ENCODE measurements at regions not wholly inside any gene's neighbourhood (a gene's known extent, or its start where the extent isn't known, plus 50 kb on each side); places are given as distances from the start of the nearest gene placed in this dataset.

GRCh38 chr4:22596409-22596808 lies 80.5 kb upstream of the ADGRA3 start:
- POLR2A ChIA-PET, result no interaction called here
- CTCF ChIA-PET (ENCODE audit: low intra/inter-chr PET ratio, low total read pairs), result no interaction called here
- H3K79me2 ChIP-seq (ENCODE audit: insufficient read depth, low read length), result no peaks in the 10 kb centered on the region
- H4K20me1 ChIP-seq (ENCODE audit: insufficient read depth, low read length), result no peaks in the 10 kb centered on the region
- no peaks in the 10 kb centered on the region for H3K4me1 ChIP-seq (ENCODE audit: insufficient read depth, low read length)
- no TSS peak for BruUV-seq (replicated peaks)
- H3K27ac ChIP-seq (ENCODE audit: extremely low read length, insufficient read depth, low read length), result no peak overlapping the region
- H3K9ac ChIP-seq (ENCODE audit: insufficient read depth, low read depth, low read length), result no peak overlapping the region
- H3K4me3 ChIP-seq (replicated peaks in 1 of 3; ENCODE audit: insufficient read depth in 1 of 3, low read depth in 2 of 3, low read length in 3 of 3), result no peak overlapping the region
- intact Hi-C loops (cut with micrococcal nuclease; ENCODE audit: unreplicated experiment) (no loop called here), in situ Hi-C loops (cut with HindIII; ENCODE audit: extremely low pct_ligation_motif_present, low pct_unique_long_range_greater_than_20kb) (no loop called here)
- H3K36me3 ChIP-seq (replicated peaks in 1 of 2; ENCODE audit: control insufficient read depth in 1 of 2, insufficient read depth in 2 of 2, low read length in 2 of 2), result no peaks in the 10 kb centered on the region
- FAIRE-seq, result no peak
- no peak for ATAC-seq
- no peak overlapping the region for H3K4me2 ChIP-seq (ENCODE audit: low read depth, low read length)
- DNase-seq (ENCODE audit: low spot score), result no peak
- peaks cover 0 to 3% of the 10 kb centered on the region in 2 experiments; a peak in 2 of 5 replicates for H3K27me3 ChIP-seq (ENCODE audit: control insufficient read depth in 1 of 2, insufficient read depth in 2 of 2, low read length in 2 of 2)
- H2AFZ ChIP-seq (ENCODE audit: low read length), result no peak overlapping the region
- 6% methylated on average over 2 of the region's 2 CpGs for WGBS (ENCODE audit: low lambda C conversion rate)
- H3K9me3 ChIP-seq (ENCODE audit: low read length), result no peaks in the 10 kb centered on the region
- TF ChIP-seq WIZ (CRISPR knock-in tag; IDR thresholded peaks at IDR 0.05) (no peak), GATAD1 (CRISPR knock-in tag; IDR thresholded peaks at IDR 0.05) (no peak), ZIK1 (CRISPR knock-in tag; IDR thresholded peaks at IDR 0.05; ENCODE audit: borderline replicate concordance, low read depth) (no peak), ZFAT (CRISPR knock-in tag; conservative IDR thresholded peaks at IDR 0.05) (no peak), CREB1 (IDR thresholded peaks at IDR 0.05) (no peak), CREB1 (CRISPR knock-in tag; IDR thresholded peaks at IDR 0.05) (no peak), RARA (CRISPR knock-in tag; IDR thresholded peaks at IDR 0.05) (no peak), ZNF503 (CRISPR knock-in tag; IDR thresholded peaks at IDR 0.05) (no peak), ZNF44 (CRISPR knock-in tag; IDR thresholded peaks at IDR 0.05) (no peak), NFKBIZ (CRISPR knock-in tag; IDR thresholded peaks at IDR 0.05) (no peak), ZNF30 (CRISPR knock-in tag; IDR thresholded peaks at IDR 0.05) (no peak), MED1 (CRISPR knock-in tag; IDR thresholded peaks at IDR 0.05) (no peak), SSRP1 (CRISPR knock-in tag; IDR thresholded peaks at IDR 0.05) (no peak), MAFF (IDR thresholded peaks at IDR 0.05; ENCODE audit: low read depth, low read length) (no peak), ZNF451 (CRISPR knock-in tag; IDR thresholded peaks at IDR 0.05) (no peak)
- TF ChIP-seq, protein P1, sequence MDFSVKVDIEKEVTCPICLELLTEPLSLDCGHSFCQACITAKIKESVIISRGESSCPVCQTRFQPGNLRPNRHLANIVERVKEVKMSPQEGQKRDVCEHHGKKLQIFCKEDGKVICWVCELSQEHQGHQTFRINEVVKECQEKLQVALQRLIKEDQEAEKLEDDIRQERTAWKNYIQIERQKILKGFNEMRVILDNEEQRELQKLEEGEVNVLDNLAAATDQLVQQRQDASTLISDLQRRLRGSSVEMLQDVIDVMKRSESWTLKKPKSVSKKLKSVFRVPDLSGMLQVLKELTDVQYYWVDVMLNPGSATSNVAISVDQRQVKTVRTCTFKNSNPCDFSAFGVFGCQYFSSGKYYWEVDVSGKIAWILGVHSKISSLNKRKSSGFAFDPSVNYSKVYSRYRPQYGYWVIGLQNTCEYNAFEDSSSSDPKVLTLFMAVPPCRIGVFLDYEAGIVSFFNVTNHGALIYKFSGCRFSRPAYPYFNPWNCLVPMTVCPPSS (IDR thresholded peaks at IDR 0.05), result no peak
- TF ChIP-seq, protein P2, sequence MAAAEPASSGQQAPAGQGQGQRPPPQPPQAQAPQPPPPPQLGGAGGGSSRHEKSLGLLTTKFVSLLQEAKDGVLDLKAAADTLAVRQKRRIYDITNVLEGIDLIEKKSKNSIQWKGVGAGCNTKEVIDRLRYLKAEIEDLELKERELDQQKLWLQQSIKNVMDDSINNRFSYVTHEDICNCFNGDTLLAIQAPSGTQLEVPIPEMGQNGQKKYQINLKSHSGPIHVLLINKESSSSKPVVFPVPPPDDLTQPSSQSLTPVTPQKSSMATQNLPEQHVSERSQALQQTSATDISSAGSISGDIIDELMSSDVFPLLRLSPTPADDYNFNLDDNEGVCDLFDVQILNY (CRISPR knock-in tag; conservative IDR thresholded peaks at IDR 0.05), result no peak

Data from HepG2 (cell line).